SJCRH30 (cell line): ENCODE measurements at regions not wholly inside any gene's neighbourhood (a gene's known extent, or its start where the extent isn't known, plus 50 kb on each side); places are given as distances from the start of the nearest gene placed in this dataset.

Source experiments
- DNase-seq, 2 experiments: peaks; one replicate each; pipeline ENCODE4 v3.0.0-alpha.2; 2015 to 2020
- H3K27ac ChIP-seq: fragments of 250-450 bp; sonication (Bioruptor Pico); 2 replicates; pipeline ENCODE4 v1.5.1; 2020; ENCODE audit warnings: mild to moderate bottlenecking, moderate library complexity
- H3K27me3 ChIP-seq: fragments of 250-450 bp; sonication (Bioruptor Pico); 2 replicates; pipeline ENCODE4 v1.5.1; 2020; ENCODE audit warnings: mild to moderate bottlenecking, moderate library complexity
- H3K36me3 ChIP-seq: fragments of 250-450 bp; sonication (Bioruptor Pico); 2 replicates; pipeline ENCODE4 v1.5.1; 2020; ENCODE audit warnings: mild to moderate bottlenecking, moderate library complexity
- H3K4me1 ChIP-seq: fragments of 250-450 bp; sonication (Bioruptor Pico); 2 replicates; pipeline ENCODE4 v1.5.1; 2020; ENCODE audit warnings: mild to moderate bottlenecking, moderate library complexity
- H3K4me3 ChIP-seq: fragments of 250-450 bp; sonication (Bioruptor Pico); 2 replicates; pipeline ENCODE4 v1.5.1; 2020; ENCODE audit warnings: mild to moderate bottlenecking, moderate library complexity
- H3K9me3 ChIP-seq: fragments of 250-450 bp; sonication (Bioruptor Pico); replicated peaks from 2 replicates; pipeline ENCODE4 v1.5.1; 2020; ENCODE audit warnings: mild to moderate bottlenecking, moderate library complexity

DNA sequence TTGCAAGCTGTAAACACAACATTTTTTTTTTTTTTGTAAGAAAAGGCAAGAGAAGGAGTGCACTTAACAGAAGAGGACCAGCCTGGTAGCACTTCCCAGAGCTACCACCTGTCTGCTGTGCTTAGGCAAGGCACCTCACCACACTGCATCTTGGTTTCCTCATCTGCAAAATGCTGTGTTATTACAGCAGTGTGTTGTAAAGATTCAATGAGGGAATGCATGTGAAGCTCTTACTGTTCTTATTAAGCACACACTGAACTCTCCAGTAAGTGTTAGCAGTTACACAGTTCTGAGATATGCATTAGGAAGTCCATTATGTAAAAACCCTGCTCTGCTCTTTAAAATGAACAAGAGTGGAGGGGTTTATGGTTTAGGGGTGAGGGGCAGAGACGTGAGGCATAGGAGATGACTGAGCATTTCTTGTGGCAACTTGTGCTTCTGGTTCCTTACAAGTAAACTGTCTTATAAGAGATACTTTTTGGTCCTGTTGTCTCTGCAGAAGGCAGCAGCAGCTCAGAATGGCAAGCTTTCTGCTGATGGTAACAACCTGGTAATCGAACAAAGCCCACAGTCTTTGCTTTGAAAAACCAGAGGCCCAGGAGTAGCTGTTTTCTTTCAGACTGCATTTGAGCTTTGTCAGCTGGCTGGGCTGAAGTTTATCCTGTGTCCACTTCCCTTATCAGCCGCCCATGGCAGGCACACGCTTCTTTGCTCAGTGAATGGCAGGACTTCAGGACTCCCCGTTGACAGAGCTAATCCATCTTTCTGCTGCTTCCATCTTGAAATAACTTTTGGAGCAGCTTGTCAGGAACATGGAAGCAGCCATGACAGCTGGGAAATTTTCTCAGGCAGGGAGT is 98.8 kb upstream of the BMPER start:
- DNase-seq, result no peak
- no peaks in the 10 kb centered on the region for H3K9me3 ChIP-seq
- no peaks in the 10 kb centered on the region for H3K36me3 ChIP-seq
- no peaks in the 10 kb centered on the region for H3K27me3 ChIP-seq
- no peak overlapping the region for H3K27ac ChIP-seq
- H3K4me3 ChIP-seq, result no peak overlapping the region
- H3K4me1 ChIP-seq, result no peaks in the 10 kb centered on the region

DNA sequence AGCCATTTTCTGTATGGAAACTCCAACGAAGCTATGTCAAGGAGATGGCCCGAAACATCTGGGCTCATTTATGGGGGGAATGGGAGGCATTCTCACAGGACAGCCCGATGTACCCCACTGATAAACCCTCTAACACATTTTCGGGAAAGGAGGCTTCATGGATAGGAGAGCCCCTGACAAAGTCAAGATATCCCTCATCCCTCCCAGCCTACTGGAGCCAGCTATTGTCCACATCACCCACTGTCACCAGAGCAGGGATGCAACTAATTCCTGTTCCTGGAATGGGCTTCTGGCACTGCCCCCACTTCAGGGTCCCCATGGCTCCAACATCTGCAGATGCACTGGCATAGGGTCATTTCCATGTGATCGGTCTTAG is 98.2 kb upstream of the BMPER start:
- no peaks in the 10 kb centered on the region for H3K9me3 ChIP-seq
- DNase-seq, result no peak
- no peaks in the 10 kb centered on the region for H3K27me3 ChIP-seq
- H3K4me3 ChIP-seq, result no peak overlapping the region
- H3K4me1 ChIP-seq, result no peaks in the 10 kb centered on the region
- no peaks in the 10 kb centered on the region for H3K36me3 ChIP-seq
- H3K27ac ChIP-seq, result no peak overlapping the region

DNA sequence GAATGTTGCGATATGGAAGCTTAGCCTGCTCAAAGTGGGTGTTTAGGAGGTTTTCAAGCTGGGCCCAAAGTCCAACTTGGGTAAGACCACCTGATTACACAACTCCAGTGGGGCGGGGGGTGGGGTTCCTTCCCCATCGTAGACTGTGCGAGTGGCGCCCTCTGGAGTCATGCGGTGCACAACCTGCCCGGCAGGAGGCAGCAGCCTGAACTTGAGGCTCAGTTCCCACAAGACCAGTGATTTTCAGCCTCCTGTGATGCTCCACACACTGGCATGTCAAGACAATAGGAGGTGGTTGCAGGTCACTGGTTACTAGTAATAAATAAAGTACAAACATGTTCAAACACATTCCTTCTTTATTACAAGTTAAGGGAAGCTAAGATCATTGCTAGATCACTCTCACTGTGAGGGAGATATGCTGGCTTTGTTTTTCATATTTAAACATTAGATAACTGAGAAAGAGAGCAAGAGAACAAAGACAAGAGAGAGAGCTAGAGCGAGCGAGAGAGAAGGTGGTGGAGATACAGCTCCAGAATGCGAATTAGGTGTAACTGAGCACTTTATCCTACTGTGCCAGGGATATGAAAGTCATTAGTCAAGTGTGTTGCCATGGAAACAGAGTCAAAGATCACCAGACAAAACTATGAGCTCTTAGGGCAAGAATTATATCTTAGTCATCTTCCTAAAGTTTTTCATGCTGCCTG is 97.4 kb upstream of the BMPER start:
- no peak overlapping the region for H3K27ac ChIP-seq
- no peaks in the 10 kb centered on the region for H3K9me3 ChIP-seq
- H3K36me3 ChIP-seq, result no peaks in the 10 kb centered on the region
- no peaks in the 10 kb centered on the region for H3K4me1 ChIP-seq
- peak; percentile 33 to 49 for DNase-seq
- no peak overlapping the region for H3K4me3 ChIP-seq
- H3K27me3 ChIP-seq, result no peaks in the 10 kb centered on the region

DNA sequence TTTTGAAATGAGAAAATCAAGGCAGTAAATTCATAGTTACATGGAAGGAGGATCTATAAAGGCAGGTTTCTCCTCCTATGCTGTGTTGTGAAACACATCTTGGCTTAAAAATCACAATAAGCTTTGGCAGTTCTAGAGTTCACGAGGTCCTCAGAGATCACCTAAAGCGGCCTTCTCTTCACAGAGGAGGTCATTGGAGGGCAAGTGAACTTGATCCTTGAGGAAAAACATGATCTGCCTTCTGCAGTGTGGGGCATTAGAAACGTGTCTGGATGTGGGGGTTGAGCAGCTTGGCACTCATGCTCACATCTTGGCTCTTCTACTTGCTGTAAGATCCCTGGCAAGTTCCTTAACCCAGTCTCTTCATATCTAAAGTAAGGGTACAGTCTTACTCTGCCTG is 96.1 kb upstream of the BMPER start:
- H3K4me1 ChIP-seq, result no peaks in the 10 kb centered on the region
- H3K36me3 ChIP-seq, result no peaks in the 10 kb centered on the region
- no peak overlapping the region for H3K27ac ChIP-seq
- H3K27me3 ChIP-seq, result no peaks in the 10 kb centered on the region
- H3K4me3 ChIP-seq, result no peak overlapping the region
- DNase-seq, result no peak
- no peaks in the 10 kb centered on the region for H3K9me3 ChIP-seq

DNA sequence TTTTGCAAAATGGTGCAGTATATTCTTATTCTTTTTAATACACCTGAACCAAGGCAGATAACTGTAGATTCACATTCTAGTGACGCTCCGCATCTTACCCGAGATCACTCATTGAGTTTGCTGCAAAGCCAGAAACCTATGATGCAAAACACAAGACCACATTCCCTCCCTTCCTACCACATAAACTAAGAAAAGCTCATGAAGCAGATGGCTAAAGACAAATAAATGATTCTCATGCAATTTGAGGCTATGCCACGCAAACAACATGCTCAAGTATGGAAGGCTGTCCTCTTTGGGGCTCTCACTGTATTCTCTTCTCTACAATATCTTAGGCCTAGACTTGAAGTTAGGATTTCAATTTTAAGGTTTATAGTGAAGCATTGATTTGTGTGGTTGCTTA is 95.0 kb upstream of the BMPER start:
- DNase-seq, result no peak
- Histone ChIP-seq H3K27me3 (no peaks in the 10 kb centered on the region), H3K9me3 (no peaks in the 10 kb centered on the region), H3K4me3 (no peak overlapping the region), H3K27ac (no peak overlapping the region), H3K4me1 (peaks cover 3% of the 10 kb centered on the region; the same call in 1 of the 2 replicates), H3K36me3 (no peaks in the 10 kb centered on the region)

DNA sequence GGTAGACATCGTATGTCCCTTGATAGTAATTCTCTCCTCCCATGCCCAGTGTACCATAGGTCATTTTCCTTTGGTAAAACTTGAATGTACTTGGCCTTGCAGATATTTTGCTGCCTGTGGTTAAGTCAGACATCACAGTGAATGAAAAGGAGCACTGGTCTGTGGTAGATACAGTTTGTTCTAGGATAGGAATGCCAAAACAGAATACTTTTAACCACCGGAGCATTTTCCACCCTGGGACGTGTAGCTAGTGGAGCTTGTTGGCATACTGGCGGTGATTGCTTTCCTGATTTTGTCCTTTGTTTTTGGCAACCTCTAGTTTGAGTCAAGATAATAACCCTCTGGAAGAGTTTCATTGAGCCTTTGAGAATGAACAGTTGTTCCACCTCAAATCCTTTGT is 92.0 kb upstream of the BMPER start:
- no peak overlapping the region for H3K27ac ChIP-seq

DNA sequence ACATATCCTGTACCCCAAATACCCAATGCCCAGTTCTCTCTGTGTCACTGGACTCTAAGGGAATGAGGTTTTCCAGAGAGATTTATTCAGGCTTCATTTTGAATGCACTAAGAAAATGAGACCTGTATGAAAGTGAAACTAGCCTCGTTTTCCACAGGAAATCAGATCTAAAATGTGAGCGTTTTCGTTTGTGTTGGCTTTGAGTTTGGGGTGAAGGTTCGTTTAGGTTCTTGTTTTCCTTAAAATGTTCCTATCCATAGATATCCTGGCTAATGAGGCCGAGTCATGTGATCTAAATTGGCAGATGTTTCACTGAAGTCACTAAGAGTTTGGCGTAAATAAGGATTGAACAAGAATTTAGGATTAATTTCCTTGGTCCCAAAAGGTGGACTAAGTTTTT is 90.9 kb upstream of the BMPER start:
- Histone ChIP-seq H3K9me3 (no peaks in the 10 kb centered on the region), H3K27me3 (no peaks in the 10 kb centered on the region), H3K27ac (no peak overlapping the region), H3K4me3 (peak overlapping the region; percentile 16), H3K36me3 (no peaks in the 10 kb centered on the region), H3K4me1 (peaks cover 12% of the 10 kb centered on the region)
- no peak for DNase-seq

More for the DNA sequence above, 92.0 kb upstream of the BMPER start:
- peaks cover 12% of the 10 kb centered on the region for H3K4me1 ChIP-seq
- no peaks in the 10 kb centered on the region for H3K9me3 ChIP-seq
- no peaks in the 10 kb centered on the region for H3K36me3 ChIP-seq
- no peak for DNase-seq
- no peak overlapping the region for H3K4me3 ChIP-seq
- H3K27me3 ChIP-seq, result no peaks in the 10 kb centered on the region

DNA sequence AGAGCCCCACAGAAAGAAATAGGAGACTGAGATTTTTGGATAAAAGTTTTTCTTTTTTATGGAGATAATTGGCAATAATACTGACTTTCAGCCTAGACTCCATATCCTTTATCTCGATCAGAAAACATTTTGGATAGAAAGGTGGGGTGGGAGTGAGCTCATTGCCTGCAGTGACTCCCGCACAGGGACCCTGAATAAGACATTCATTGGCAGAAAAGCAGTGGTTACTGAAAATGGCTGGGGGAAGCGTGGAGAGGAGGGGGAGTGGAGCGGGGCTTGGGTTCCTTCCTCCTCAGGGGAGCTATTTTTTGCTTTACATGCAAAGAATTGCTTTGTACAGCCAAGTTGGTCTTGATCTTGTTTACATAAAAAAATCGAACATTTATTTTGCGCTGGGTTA is 90.4 kb upstream of the BMPER start:
- peak overlapping the region; percentile 16 for H3K4me3 ChIP-seq
- no peaks in the 10 kb centered on the region for H3K36me3 ChIP-seq
- no peaks in the 10 kb centered on the region for H3K9me3 ChIP-seq
- peak in 1 of 2 experiments; percentile 31 for DNase-seq
- H3K27ac ChIP-seq, result peak overlapping the region; percentile 13; the same call in 1 of the 2 replicates
- H3K27me3 ChIP-seq, result no peaks in the 10 kb centered on the region
- peaks cover 12% of the 10 kb centered on the region for H3K4me1 ChIP-seq

DNA sequence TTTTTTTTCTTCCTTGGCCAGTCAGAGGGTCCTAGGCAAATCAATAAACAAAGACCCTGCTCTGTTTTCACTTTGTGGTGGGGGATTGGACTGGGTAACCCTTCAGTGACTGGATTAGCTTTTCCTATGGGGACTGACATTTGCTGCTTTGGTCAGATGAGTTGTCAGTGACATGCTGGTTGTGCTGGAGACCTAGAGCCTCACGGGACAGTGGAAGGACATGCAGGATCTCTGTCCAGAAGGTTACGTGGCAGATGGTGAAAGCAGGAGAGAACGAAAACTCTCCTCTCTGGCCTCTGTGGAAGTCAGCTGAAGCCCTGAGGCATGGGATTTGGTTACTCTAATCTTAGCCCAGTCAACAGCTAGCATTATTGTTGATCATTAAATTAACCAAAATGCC is 90.0 kb upstream of the BMPER start:
- peaks cover 12% of the 10 kb centered on the region for H3K4me1 ChIP-seq
- peak overlapping the region; percentile 16 for H3K4me3 ChIP-seq
- peak; percentile 65 to 79 for DNase-seq
- H3K27ac ChIP-seq, result peak overlapping the region; percentile 13; the same call in 1 of the 2 replicates
- no peaks in the 10 kb centered on the region for H3K9me3 ChIP-seq
- no peaks in the 10 kb centered on the region for H3K27me3 ChIP-seq
- H3K36me3 ChIP-seq, result no peaks in the 10 kb centered on the region

DNA sequence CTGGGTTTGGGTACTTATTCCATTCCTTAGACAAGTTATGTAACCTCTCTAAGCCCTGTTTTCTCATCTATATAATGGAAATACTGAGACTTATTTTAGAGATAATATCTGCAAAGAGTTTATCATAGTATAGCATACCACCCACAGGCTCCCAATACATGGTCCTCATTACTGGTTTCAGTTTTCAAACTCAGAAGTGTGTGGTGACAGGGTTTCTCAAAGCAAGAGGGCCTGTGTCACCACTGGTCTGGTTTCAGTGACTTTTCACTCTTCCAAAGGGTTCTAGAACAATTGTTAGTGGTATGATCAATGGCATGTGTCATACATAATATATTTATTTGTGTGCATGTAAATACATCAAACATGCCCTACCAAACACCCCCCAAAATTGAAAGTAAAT is 89.2 kb upstream of the BMPER start:
- no peaks in the 10 kb centered on the region for H3K36me3 ChIP-seq
- no peaks in the 10 kb centered on the region for H3K9me3 ChIP-seq
- no peaks in the 10 kb centered on the region for H3K27me3 ChIP-seq
- no peak overlapping the region for H3K27ac ChIP-seq
- no peak for DNase-seq
- H3K4me3 ChIP-seq, result no peak overlapping the region
- peaks cover 12% of the 10 kb centered on the region for H3K4me1 ChIP-seq

DNA sequence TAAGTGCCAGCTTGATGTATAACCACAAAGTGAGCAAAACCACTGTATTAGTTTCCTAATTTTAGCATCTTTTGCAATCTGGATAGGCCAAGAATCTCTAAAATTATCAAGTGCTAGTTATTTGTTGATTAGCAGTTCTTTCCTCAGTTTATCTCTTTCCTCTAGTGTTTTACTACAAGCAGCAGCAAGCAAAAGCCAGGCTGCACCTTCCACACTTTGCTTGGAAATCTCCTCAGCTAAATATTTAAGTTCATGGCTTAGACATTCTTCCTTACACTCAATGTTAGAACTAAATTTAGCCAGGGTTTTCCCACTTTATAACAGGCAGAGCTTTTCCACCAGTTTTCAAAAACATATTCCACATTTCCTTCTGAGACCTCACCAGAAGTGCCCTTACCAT is 85.7 kb upstream of the BMPER start:
- no peaks in the 10 kb centered on the region for H3K36me3 ChIP-seq
- no peaks in the 10 kb centered on the region for H3K9me3 ChIP-seq
- H3K27me3 ChIP-seq, result no peaks in the 10 kb centered on the region
- H3K4me3 ChIP-seq, result no peak overlapping the region
- no peak for DNase-seq
- peaks cover 12% of the 10 kb centered on the region for H3K4me1 ChIP-seq
- no peak overlapping the region for H3K27ac ChIP-seq

DNA sequence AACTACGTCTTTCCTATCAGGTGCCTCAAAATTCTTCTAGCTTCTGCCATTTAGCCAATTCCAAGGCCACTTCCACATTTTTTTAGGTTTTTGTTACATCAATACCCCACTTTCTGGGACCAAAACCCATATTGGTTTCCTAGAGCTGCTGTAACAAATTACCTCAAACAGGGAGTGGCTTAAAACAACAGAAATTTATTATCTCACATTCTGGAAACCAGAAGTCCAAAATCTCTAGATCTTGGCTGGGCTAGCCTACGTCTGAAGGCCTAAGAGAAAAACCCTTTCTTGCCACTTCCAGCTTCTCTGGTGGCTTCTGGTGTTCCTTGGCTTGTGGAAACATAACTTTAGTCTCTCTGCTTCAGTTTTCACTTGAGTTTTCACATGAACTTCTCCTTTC is 85.1 kb upstream of the BMPER start:
- Histone ChIP-seq H3K27me3 (no peaks in the 10 kb centered on the region), H3K9me3 (no peaks in the 10 kb centered on the region), H3K4me3 (no peak overlapping the region), H3K27ac (no peak overlapping the region), H3K36me3 (no peaks in the 10 kb centered on the region), H3K4me1 (peaks cover 11% of the 10 kb centered on the region)
- no peak for DNase-seq

DNA sequence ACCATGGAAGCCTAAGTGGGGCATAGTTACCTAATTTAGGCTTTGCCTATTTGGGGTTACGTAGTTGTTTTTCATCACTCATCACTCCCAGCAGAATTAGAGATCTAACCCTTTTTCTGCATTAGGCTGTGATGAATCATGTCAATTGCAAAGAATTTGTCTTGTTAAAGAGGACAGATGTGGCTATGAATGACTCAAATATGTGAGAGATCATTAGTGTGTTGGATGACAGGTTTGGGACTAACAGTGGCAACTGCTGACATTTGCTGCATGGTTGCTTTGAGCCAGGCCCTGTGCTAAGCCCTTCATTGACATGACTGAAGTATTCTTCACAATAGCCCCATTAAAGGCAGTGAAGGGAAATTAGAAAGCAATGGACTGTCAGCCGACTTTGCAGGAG is 83.4 kb upstream of the BMPER start:
- Histone ChIP-seq H3K9me3 (no peaks in the 10 kb centered on the region), H3K27ac (no peak overlapping the region), H3K36me3 (no peaks in the 10 kb centered on the region), H3K27me3 (no peaks in the 10 kb centered on the region), H3K4me1 (no peaks in the 10 kb centered on the region), H3K4me3 (no peak overlapping the region)
- DNase-seq, result peak in 1 of 2 experiments; percentile 34

DNA sequence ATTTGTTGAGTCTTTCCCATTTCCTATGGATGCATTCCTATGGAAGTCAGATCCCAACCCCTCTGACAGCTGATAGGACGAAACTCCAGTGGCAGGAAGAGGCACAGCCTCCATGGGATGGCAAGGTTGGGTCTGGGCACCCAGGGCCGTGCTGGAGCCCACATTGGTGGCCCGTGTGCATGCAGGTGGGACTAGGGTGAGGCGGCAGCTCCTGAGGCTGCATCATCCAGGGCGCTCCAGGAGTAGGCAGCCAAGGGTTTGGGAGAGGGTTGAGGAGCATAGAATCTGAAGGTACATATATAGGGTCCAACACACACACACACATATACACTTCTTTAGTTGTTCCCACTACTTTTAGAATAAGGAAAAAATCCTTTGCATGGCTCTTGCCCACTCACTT is 81.4 kb upstream of the BMPER start:
- no peaks in the 10 kb centered on the region for H3K36me3 ChIP-seq
- no peak overlapping the region for H3K27ac ChIP-seq
- H3K9me3 ChIP-seq, result no peaks in the 10 kb centered on the region
- no peaks in the 10 kb centered on the region for H3K27me3 ChIP-seq
- DNase-seq, result no peak
- H3K4me3 ChIP-seq, result no peak overlapping the region
- H3K4me1 ChIP-seq, result no peaks in the 10 kb centered on the region

DNA sequence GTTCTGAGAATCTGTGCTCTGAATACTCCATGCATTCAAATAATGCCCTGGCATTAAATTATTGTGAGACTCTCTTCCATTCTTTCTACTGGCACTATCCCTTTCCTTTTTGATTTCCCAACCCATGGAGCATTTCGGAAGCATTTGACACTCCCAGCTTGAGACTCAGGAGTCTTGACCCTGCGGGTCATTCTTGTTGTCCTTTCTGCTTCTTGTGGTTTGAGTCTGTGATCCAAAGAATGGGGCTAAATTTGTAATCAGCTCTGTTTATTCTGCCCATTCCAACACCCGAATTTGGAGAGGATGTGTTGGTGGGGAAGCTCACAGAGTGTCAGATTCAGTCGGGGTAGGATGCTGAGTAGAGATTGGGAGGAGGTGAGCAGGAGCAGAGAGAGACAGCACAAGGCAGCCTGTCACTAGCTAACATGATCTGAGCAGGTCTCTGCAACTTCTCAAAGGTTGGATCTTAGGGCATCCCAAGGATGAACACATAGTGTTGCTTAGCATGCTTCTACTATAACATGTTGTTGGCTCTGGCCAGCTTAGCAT is 80.4 kb upstream of the BMPER start:
- no peak for DNase-seq
- no peaks in the 10 kb centered on the region for H3K4me1 ChIP-seq
- H3K36me3 ChIP-seq, result no peaks in the 10 kb centered on the region
- H3K27ac ChIP-seq, result no peak overlapping the region
- no peak overlapping the region for H3K4me3 ChIP-seq
- H3K27me3 ChIP-seq, result no peaks in the 10 kb centered on the region
- no peaks in the 10 kb centered on the region for H3K9me3 ChIP-seq
